ENCODE measurements at regions not wholly inside any gene's neighbourhood (a gene's known extent, or its start where the extent isn't known, plus 50 kb on each side); places are given as distances from the start of the nearest gene placed in this dataset.

DNA sequence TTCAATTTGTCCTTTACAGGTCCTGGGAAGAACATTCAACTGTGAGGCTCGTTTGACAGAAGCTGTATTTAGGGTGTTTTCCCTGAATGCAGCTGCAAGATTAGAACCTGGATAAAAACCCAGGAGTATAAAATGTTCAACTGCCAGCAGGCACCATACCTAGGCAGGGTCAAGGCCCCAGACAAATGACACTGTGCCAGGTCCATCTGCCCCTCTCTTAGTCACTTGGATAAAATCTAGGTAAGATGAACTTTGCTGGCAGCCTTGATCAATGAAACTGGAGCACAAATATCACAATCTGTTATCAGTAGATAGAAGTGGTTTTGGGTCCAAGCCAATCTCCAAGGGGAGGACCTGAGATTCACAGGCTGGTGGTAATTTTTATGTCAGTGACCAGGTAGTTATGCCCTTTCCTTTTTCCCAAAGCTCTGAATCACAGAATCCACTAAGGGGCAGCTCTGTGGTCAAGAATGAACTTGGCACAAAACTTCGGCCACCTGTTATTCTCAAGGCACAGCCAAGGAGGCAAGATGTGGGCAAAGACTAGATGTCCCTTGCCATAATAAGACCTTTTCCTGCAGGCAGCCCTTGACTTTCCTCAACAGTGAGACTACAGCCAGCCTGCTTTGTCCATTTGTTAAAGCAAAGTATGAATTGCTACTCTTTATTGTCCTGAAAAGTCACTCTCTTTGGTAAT is 501.0 kb downstream of the PPARGC1A start:
- H3K36me3 Mint-ChIP-seq (ENCODE audit: insufficient read depth), result no peaks in the 10 kb centered on the region
- H3K4me1 Mint-ChIP-seq (ENCODE audit: low read depth), result no peaks in the 10 kb centered on the region
- no peak overlapping the region for H3K4me3 Mint-ChIP-seq (ENCODE audit: low read depth)
- TF ChIP-seq, protein P1, sequence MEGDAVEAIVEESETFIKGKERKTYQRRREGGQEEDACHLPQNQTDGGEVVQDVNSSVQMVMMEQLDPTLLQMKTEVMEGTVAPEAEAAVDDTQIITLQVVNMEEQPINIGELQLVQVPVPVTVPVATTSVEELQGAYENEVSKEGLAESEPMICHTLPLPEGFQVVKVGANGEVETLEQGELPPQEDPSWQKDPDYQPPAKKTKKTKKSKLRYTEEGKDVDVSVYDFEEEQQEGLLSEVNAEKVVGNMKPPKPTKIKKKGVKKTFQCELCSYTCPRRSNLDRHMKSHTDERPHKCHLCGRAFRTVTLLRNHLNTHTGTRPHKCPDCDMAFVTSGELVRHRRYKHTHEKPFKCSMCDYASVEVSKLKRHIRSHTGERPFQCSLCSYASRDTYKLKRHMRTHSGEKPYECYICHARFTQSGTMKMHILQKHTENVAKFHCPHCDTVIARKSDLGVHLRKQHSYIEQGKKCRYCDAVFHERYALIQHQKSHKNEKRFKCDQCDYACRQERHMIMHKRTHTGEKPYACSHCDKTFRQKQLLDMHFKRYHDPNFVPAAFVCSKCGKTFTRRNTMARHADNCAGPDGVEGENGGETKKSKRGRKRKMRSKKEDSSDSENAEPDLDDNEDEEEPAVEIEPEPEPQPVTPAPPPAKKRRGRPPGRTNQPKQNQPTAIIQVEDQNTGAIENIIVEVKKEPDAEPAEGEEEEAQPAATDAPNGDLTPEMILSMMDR (IDR thresholded peaks at IDR 0.05; ENCODE audit: unreplicated experiment), result no peak
- no peak overlapping the region for H3K27ac Mint-ChIP-seq
- H3K9me3 Mint-ChIP-seq (ENCODE audit: low read depth), result peaks cover under 1% of the 10 kb centered on the region
- no peak for DNase-seq (ENCODE audit: low spot score, unreplicated experiment)
- no peaks in the 10 kb centered on the region for H3K27me3 Mint-ChIP-seq

DNA sequence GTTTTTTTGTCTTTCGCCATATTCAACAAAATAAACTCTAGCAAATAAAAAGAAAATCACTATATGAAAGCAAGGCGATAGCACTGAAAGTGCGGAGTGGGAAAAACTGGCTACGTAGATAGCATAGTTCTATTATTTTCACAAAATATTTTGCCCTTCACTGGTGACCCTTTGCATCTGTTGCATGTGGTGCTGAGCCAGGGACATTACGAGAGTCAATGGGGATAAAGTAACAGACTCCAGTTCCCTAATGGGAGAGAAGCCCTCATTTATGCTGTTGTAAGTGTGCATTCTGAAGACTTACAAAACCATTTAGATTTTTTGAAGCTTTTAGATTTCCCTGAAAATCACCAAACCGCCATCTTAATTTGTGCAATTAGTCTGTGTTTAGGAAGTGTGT is 501.6 kb downstream of the PPARGC1A start:
- Mint-ChIP-seq H3K27me3 (no peaks in the 10 kb centered on the region), H3K4me1 (ENCODE audit: low read depth) (no peaks in the 10 kb centered on the region), H3K36me3 (ENCODE audit: insufficient read depth) (no peaks in the 10 kb centered on the region), H3K9me3 (ENCODE audit: low read depth) (no peaks in the 10 kb centered on the region), H3K4me3 (ENCODE audit: low read depth) (no peak overlapping the region), H3K27ac (no peak overlapping the region)
- TF ChIP-seq, protein P1 (IDR thresholded peaks at IDR 0.05; ENCODE audit: unreplicated experiment), result no peak
- no peak for DNase-seq (ENCODE audit: low spot score, unreplicated experiment)

DNA sequence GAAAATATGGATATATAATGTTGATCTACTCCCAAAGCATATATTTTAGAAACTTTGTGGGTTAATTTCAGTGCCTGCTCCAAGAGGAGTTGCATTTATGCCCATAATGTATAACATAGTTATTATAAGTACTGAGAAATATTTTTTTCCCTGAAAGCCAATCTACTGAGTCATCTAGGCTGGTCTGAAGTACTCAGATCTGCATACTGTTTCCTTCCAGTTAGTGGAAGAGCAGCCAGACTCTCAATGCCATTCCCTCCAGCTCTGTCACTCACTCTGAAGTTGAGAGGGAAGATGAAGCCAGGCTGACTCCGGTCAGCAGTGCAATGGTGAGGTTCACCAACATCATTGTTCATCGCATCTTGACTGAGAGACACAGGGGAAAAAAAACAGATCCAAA is 505.1 kb downstream of the PPARGC1A start:
- DNase-seq (ENCODE audit: low spot score, unreplicated experiment), result no peak
- Mint-ChIP-seq H3K27ac (no peak overlapping the region), H3K36me3 (ENCODE audit: insufficient read depth) (no peaks in the 10 kb centered on the region), H3K4me3 (ENCODE audit: low read depth) (no peak overlapping the region), H3K9me3 (ENCODE audit: low read depth) (no peaks in the 10 kb centered on the region), H3K27me3 (no peaks in the 10 kb centered on the region), H3K4me1 (ENCODE audit: low read depth) (no peaks in the 10 kb centered on the region)
- TF ChIP-seq, protein P1 (IDR thresholded peaks at IDR 0.05; ENCODE audit: unreplicated experiment), result no peak

DNA sequence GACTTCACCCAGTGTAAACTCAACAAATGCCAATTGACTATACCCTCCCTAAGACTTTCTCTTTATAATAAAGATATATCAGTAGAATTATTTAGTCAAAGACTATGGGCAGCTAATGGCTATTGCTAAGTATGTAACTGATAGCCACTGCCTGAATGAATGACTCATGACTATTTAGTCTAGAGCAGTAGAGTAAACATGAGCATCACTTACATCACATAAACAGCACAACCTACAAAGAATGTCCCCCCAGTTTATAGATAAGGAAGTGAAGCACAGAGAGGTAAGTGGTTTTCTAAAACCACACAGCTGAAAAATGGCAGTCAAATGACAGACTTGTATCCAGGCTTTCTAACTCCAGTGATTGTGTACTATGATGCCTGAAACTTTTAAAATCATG is 507.0 kb downstream of the PPARGC1A start:
- Mint-ChIP-seq H3K36me3 (ENCODE audit: insufficient read depth) (no peaks in the 10 kb centered on the region), H3K4me1 (ENCODE audit: low read depth) (no peaks in the 10 kb centered on the region), H3K4me3 (ENCODE audit: low read depth) (no peak overlapping the region), H3K9me3 (ENCODE audit: low read depth) (no peaks in the 10 kb centered on the region), H3K27ac (no peak overlapping the region), H3K27me3 (no peaks in the 10 kb centered on the region)
- no peak for DNase-seq (ENCODE audit: low spot score, unreplicated experiment)
- TF ChIP-seq, protein P1 (IDR thresholded peaks at IDR 0.05; ENCODE audit: unreplicated experiment), result no peak

DNA sequence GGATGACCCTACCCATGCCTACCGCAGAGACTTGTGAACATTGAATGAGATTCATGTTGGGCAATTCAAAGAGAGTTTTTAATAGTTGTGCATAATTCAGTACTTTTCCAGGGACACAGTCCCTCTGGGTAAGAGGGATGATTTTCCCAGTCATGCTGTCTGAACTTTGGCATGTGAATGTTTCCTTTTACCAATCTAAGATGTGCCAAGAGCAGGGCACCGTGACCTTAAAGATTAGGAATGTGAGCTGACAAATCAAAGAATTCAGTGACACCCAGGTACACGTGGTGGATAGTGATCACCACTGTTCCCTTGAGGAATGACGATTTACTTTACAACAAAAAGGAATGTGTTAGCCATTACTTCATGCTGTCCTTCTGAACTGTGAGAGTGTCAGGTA is 515.6 kb downstream of the PPARGC1A start:
- Mint-ChIP-seq H3K4me1 (ENCODE audit: low read depth) (peaks cover 12% of the 10 kb centered on the region), H3K27ac (no peak overlapping the region), H3K9me3 (ENCODE audit: low read depth) (peaks cover 3% of the 10 kb centered on the region), H3K4me3 (ENCODE audit: low read depth) (no peak overlapping the region), H3K36me3 (ENCODE audit: insufficient read depth) (no peaks in the 10 kb centered on the region), H3K27me3 (no peaks in the 10 kb centered on the region)
- DNase-seq (ENCODE audit: low spot score, unreplicated experiment), result no peak
- TF ChIP-seq, protein P1 (IDR thresholded peaks at IDR 0.05; ENCODE audit: unreplicated experiment), result no peak

Data from progenitor cell of endocrine pancreas (in vitro differentiated cells).